Skeletal muscle tissue (tissue), 3 donors: ENCODE measurements at regions not wholly inside any gene's neighbourhood (a gene's known extent, or its start where the extent isn't known, plus 50 kb on each side); places are given as distances from the start of the nearest gene placed in this dataset.

Source experiments
- H3K27ac ChIP-seq: one replicate; pipeline ENCODE4 v1.7.0; 2013; ENCODE audit warnings: mild to moderate bottlenecking, low read depth, low read length, inconsistent platforms
- H3K27me3 ChIP-seq, 3 donors: one replicate each; pipeline ENCODE4 v1.7.0; 2013; ENCODE audit warnings: low read length in 3 of 3; ENCODE audit not compliant: control insufficient read depth in 3 of 3, insufficient read depth in 3 of 3
- H3K36me3 ChIP-seq, 3 donors: one replicate each; pipeline ENCODE4 v1.7.0; 2013; ENCODE audit warnings: low read length in 3 of 3; ENCODE audit not compliant: control insufficient read depth in 3 of 3, insufficient read depth in 3 of 3
- H3K4me1 ChIP-seq, 3 donors: one replicate each; pipeline ENCODE4 v1.7.0; 2013; ENCODE audit warnings: low read length in 3 of 3, mild to moderate bottlenecking in 3 of 3; ENCODE audit not compliant: control insufficient read depth in 3 of 3, insufficient read depth in 3 of 3
- H3K4me3 ChIP-seq, 3 donors: one replicate each; pipeline ENCODE4 v1.7.0; 2013; ENCODE audit warnings: low read length in 3 of 3
- H3K9ac ChIP-seq, 3 donors: one replicate each; pipeline ENCODE4 v1.7.0; 2013; ENCODE audit warnings: low read length in 3 of 3, mild to moderate bottlenecking in 3 of 3, moderate library complexity in 2 of 3, low read depth in 1 of 3
- H3K9me3 ChIP-seq, 3 donors: one replicate each; pipeline ENCODE4 v1.7.0; 2013; ENCODE audit warnings: low read length in 3 of 3; ENCODE audit not compliant: control insufficient read depth in 3 of 3
- donor health status: Osteomylitis.

- Histone ChIP-seq H3K36me3 (no peaks in the 10 kb centered on the region), H3K4me3 (no peak overlapping the region), H3K9ac (no peak overlapping the region), H3K9me3 (no peaks in the 10 kb centered on the region), H3K4me1 (peaks cover 3 to 8% (median 7%) of the 10 kb centered on the region in 3 donors), H3K27me3 (peaks cover 3 to 11% (median 8%) of the 10 kb centered on the region in 3 donors), H3K27ac (no peak overlapping the region)
Observed at GRCh38 chr3:11089931-11090330, 64.4 kb upstream of the HRH1 start.

GRCh38 chr3:11090551-11090950 is 63.7 kb upstream of the HRH1 start:
- Histone ChIP-seq H3K9me3 (no peaks in the 10 kb centered on the region), H3K36me3 (no peaks in the 10 kb centered on the region), H3K27ac (no peak overlapping the region)

GRCh38 chr3:11091088-11091590 is 63.2 kb upstream of the HRH1 start:
- H3K27ac ChIP-seq: peak overlapping the region; percentile 44
- peaks cover 3 to 9% (median 7%) of the 10 kb centered on the region in 3 donors for H3K4me1 ChIP-seq

More at GRCh38 chr3:11090551-11090950, 63.7 kb upstream of the HRH1 start:
- H3K4me1 ChIP-seq: peaks cover 3 to 8% (median 7%) of the 10 kb centered on the region in 3 donors
- H3K9ac ChIP-seq: no peak overlapping the region
- peaks cover 3 to 12% (median 8%) of the 10 kb centered on the region in 3 donors for H3K27me3 ChIP-seq
- H3K4me3 ChIP-seq: no peak overlapping the region

DNA sequence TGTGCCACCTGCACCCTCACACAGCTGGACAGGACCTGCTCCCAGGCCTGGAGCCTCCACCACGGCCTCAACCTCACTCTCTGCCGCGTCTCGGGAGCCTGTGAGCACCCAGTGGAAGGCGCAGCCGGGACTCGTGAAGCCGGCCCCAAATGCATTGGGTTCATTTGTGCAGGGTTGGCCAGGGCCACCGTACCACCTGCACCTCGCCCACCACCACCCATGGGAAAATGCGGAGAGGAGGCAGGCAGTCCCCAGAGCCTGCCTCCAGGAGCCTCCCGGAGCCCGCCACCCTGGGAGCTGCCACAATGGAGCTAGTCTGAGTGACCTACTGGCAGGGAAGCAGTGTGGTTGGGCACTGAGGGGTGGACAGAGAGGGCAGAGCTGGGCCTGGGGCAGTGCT is 62.5 kb upstream of the HRH1 start:
- Histone ChIP-seq H3K36me3 (no peaks in the 10 kb centered on the region), H3K9ac (no peak overlapping the region), H3K9me3 (no peaks in the 10 kb centered on the region), H3K4me1 (peaks cover 7 to 15% (median 10%) of the 10 kb centered on the region in 3 donors), H3K27ac (peak overlapping the region; percentile 44), H3K4me3 (no peak overlapping the region), H3K27me3 (peaks cover 3 to 18% (median 8%) of the 10 kb centered on the region in 3 donors)

More at GRCh38 chr3:11091088-11091590, 63.2 kb upstream of the HRH1 start:
- no peaks in the 10 kb centered on the region for H3K36me3 ChIP-seq
- H3K4me3 ChIP-seq: no peak overlapping the region
- H3K27me3 ChIP-seq: peaks cover 3 to 14% (median 8%) of the 10 kb centered on the region in 3 donors
- H3K9ac ChIP-seq: no peak overlapping the region
- H3K9me3 ChIP-seq: no peaks in the 10 kb centered on the region

- Histone ChIP-seq H3K36me3 (no peaks in the 10 kb centered on the region), H3K4me1 (peaks cover 7 to 20% (median 11%) of the 10 kb centered on the region in 3 donors), H3K27me3 (peaks cover 3 to 18% (median 8%) of the 10 kb centered on the region in 3 donors), H3K9me3 (no peaks in the 10 kb centered on the region), H3K9ac (no peak overlapping the region), H3K4me3 (no peak overlapping the region), H3K27ac (no peak overlapping the region)
Observed at GRCh38 chr3:11093823-11094340, 60.4 kb upstream of the HRH1 start.

- peaks cover 3 to 18% (median 8%) of the 10 kb centered on the region in 3 donors for H3K27me3 ChIP-seq
- no peak overlapping the region for H3K4me3 ChIP-seq
- peak overlapping the region; percentile 60 for H3K27ac ChIP-seq
- no peaks in the 10 kb centered on the region for H3K9me3 ChIP-seq
- H3K4me1 ChIP-seq: peaks cover 7 to 20% (median 11%) of the 10 kb centered on the region in 3 donors
- no peaks in the 10 kb centered on the region for H3K36me3 ChIP-seq
- no peak overlapping the region for H3K9ac ChIP-seq
Observed at GRCh38 chr3:11095932-11096265, 58.4 kb upstream of the HRH1 start.

GRCh38 chr3:11096266-11097139 is 57.8 kb upstream of the HRH1 start:
- H3K36me3 ChIP-seq: no peaks in the 10 kb centered on the region
- peaks cover 4 to 15% (median 6%) of the 10 kb centered on the region in 3 donors for H3K4me1 ChIP-seq
- H3K4me3 ChIP-seq: peak overlapping the region; percentile 45 to 61 (median 46)
- H3K9me3 ChIP-seq: no peaks in the 10 kb centered on the region
- no peak overlapping the region for H3K9ac ChIP-seq
- peak overlapping the region; percentile 60 for H3K27ac ChIP-seq
- peaks cover 3 to 18% (median 3%) of the 10 kb centered on the region in 3 donors for H3K27me3 ChIP-seq

GRCh38 chr3:11099306-11099705 is 55.0 kb upstream of the HRH1 start:
- no peak overlapping the region for H3K4me3 ChIP-seq
- no peaks in the 10 kb centered on the region for H3K36me3 ChIP-seq
- peaks cover 0 to 8% (median 0%) of the 10 kb centered on the region in 3 donors for H3K27me3 ChIP-seq
- H3K4me1 ChIP-seq: peaks cover 3 to 12% (median 4%) of the 10 kb centered on the region in 3 donors
- H3K27ac ChIP-seq: no peak overlapping the region
- no peaks in the 10 kb centered on the region for H3K9me3 ChIP-seq
- H3K9ac ChIP-seq: no peak overlapping the region
